VCaP (cell line): ENCODE measurements at regions not wholly inside any gene's neighbourhood (a gene's known extent, or its start where the extent isn't known, plus 50 kb on each side); places are given as distances from the start of the nearest gene placed in this dataset.

Source experiments
- H3K27ac ChIP-seq: fragments of 450-650 bp; 2 replicates; pipeline ENCODE4 v1.5.1; 2017
- TF ChIP-seq, protein P1 (sequence below): fragments of 450-650 bp; conservative IDR thresholded peaks from 2 replicates; pipeline ENCODE4 v1.5.1; 2017; ENCODE audit warnings: mild to moderate bottlenecking, moderate library complexity

GRCh38 chr2:173625315-173625714, 270.6 kb downstream of the CDCA7 start:
- H3K27ac ChIP-seq, result no peak overlapping the region
- TF ChIP-seq, protein P1, sequence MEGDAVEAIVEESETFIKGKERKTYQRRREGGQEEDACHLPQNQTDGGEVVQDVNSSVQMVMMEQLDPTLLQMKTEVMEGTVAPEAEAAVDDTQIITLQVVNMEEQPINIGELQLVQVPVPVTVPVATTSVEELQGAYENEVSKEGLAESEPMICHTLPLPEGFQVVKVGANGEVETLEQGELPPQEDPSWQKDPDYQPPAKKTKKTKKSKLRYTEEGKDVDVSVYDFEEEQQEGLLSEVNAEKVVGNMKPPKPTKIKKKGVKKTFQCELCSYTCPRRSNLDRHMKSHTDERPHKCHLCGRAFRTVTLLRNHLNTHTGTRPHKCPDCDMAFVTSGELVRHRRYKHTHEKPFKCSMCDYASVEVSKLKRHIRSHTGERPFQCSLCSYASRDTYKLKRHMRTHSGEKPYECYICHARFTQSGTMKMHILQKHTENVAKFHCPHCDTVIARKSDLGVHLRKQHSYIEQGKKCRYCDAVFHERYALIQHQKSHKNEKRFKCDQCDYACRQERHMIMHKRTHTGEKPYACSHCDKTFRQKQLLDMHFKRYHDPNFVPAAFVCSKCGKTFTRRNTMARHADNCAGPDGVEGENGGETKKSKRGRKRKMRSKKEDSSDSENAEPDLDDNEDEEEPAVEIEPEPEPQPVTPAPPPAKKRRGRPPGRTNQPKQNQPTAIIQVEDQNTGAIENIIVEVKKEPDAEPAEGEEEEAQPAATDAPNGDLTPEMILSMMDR, result no peak

GRCh38 chr2:173629076-173629475, 274.4 kb downstream of the CDCA7 start:
- no peak overlapping the region for H3K27ac ChIP-seq
- TF ChIP-seq, protein P1, result no peak

- TF ChIP-seq, protein P1, result no peak
- peak overlapping the region; percentile 29; the same call in 1 of the 2 replicates for H3K27ac ChIP-seq
Measured at GRCh38 chr2:173630425-173631126, 275.9 kb downstream of the CDCA7 start.

- H3K27ac ChIP-seq, result peak overlapping the region; percentile 29; the same call in 1 of the 2 replicates
Measured at GRCh38 chr2:173631127-173631460, 276.4 kb downstream of the CDCA7 start.

GRCh38 chr2:173644146-173644545, 289.5 kb downstream of the CDCA7 start:
- no peak overlapping the region for H3K27ac ChIP-seq
- TF ChIP-seq, protein P1, result no peak

More at GRCh38 chr2:173631127-173631460, 276.4 kb downstream of the CDCA7 start:
- TF ChIP-seq, protein P1, result no peak

DNA sequence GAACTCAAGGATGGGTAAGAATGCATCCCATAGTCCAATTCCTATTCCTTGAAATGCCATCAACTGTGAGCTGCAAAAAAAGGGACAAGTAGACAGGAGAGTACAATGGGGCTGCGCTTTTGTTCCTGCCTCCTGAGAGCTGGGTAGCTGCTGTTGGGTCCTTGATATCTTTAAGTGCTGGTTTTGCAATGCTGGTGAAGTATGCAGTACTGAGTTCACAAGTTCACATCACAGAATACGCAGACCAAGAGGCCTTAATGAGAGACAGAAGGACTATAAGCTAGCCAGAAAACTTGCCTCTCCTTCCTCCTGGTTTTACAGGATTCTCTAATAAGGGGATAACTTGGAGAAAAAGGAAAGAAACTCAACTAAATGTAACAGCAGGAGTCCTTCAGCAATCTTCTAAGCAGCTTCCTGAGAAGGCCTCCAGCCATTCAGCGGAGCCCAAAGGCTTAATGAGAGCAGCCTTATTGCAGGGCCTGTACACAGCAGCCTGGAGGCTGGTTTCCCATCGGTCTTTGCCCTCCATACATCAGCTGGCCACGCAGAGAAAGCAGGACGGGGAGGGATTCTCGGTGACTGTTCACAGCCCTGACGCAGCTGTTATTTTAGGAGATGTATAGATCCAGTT, 293.1 kb downstream of the CDCA7 start:
- peak overlapping the region; percentile 82 for H3K27ac ChIP-seq
- TF ChIP-seq, protein P1, result no peak

GRCh38 chr2:173648816-173649215, 294.1 kb downstream of the CDCA7 start:
- TF ChIP-seq, protein P1, result no peak

More at GRCh38 chr2:173648816-173649215, 294.1 kb downstream of the CDCA7 start:
- peak overlapping the region; percentile 82 for H3K27ac ChIP-seq
